Left ventricle myocardium inferior (tissue), 1 donor: ENCODE measurements at regions not wholly inside any gene's neighbourhood (a gene's known extent, or its start where the extent isn't known, plus 50 kb on each side); places are given as distances from the start of the nearest gene placed in this dataset.

Experiments
- DNase-seq: peaks from one replicate; pipeline ENCODE4 v3.0.0-alpha.2; 2020
- H3K27ac ChIP-seq: fragments of 200-600 bp; replicated peaks from 2 replicates; pipeline ENCODE4 v1.8.0; 2021
- H3K27me3 ChIP-seq: fragments of 200-600 bp; 2 replicates; pipeline ENCODE4 v1.8.0; 2021; ENCODE audit warnings: low read depth
- H3K36me3 ChIP-seq: fragments of 200-600 bp; 2 replicates; pipeline ENCODE4 v1.8.0; 2021
- H3K4me1 ChIP-seq: fragments of 200-600 bp; 2 replicates; pipeline ENCODE4 v1.8.0; 2021
- H3K4me3 ChIP-seq: fragments of 200-600 bp; 2 replicates; pipeline ENCODE4 v1.8.0; 2021; ENCODE audit warnings: mild to moderate bottlenecking, moderate library complexity
- H3K9me3 ChIP-seq: fragments of 200-600 bp; replicated peaks from 2 replicates; pipeline ENCODE4 v1.8.0; 2021
- intact Hi-C: fragments of 100-400 bp; cut with micrococcal nuclease; formaldehyde crosslinking; loops from one replicate; pipeline ENCODE4 v1.11.0; 2022
- TF ChIP-seq, protein P1 (sequence below): fragments of 200-600 bp; IDR thresholded peaks from 2 replicates; pipeline ENCODE4 v1.8.0; 2021; ENCODE audit warnings: antibody characterized with exemption, mild to moderate bottlenecking, borderline replicate concordance
- donor health status: DM: no; HTN: yes; CAD: no; lungs with severe emphysema.

DNA sequence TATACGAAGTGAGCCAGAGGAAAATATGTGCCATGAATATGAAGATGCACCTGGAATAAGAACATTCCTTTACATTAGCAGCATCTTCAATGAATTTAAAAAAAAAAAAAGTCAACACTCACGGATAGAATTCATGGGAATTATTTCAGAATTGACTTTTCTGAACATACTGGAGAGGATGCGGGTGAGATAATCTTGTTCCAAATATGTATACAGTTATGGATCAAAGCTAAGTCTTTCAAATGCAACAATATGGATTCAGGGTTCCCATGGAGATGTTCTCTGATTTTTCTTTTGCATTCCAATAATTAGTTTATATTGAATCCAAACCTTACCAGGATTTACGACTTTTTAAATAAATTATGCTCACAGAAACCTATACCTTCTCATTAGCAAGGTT is 1660.7 kb downstream of the SLITRK1 start:
- Histone ChIP-seq H3K27ac (no peak overlapping the region), H3K9me3 (no peaks in the 10 kb centered on the region), H3K36me3 (no peaks in the 10 kb centered on the region), H3K4me3 (no peak overlapping the region), H3K27me3 (no peaks in the 10 kb centered on the region), H3K4me1 (no peaks in the 10 kb centered on the region)
- TF ChIP-seq, protein P1, sequence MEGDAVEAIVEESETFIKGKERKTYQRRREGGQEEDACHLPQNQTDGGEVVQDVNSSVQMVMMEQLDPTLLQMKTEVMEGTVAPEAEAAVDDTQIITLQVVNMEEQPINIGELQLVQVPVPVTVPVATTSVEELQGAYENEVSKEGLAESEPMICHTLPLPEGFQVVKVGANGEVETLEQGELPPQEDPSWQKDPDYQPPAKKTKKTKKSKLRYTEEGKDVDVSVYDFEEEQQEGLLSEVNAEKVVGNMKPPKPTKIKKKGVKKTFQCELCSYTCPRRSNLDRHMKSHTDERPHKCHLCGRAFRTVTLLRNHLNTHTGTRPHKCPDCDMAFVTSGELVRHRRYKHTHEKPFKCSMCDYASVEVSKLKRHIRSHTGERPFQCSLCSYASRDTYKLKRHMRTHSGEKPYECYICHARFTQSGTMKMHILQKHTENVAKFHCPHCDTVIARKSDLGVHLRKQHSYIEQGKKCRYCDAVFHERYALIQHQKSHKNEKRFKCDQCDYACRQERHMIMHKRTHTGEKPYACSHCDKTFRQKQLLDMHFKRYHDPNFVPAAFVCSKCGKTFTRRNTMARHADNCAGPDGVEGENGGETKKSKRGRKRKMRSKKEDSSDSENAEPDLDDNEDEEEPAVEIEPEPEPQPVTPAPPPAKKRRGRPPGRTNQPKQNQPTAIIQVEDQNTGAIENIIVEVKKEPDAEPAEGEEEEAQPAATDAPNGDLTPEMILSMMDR: no peak
- no peak for DNase-seq
- intact Hi-C loops: no loop called here

DNA sequence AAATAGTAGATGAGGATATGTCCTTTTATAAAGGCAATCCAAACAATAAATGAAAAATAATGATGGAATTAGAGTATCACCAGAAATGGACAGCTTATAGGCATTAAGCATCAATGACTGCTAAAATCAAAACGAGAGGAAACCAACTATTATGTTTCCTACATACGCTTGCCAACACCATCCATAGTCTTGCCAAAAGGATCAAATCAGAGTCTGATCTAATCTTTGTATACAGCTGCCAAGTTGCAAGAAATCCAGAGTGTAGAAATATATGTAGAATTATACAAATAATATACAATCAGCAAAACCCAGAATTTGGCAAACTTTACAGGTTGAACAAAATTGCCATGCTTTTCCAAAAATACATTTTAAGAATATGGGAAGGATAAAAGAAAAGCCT is 1661.6 kb downstream of the SLITRK1 start:
- DNase-seq: no peak
- Histone ChIP-seq H3K9me3 (peaks cover 5% of the 10 kb centered on the region), H3K4me1 (no peaks in the 10 kb centered on the region), H3K27me3 (no peaks in the 10 kb centered on the region), H3K36me3 (no peaks in the 10 kb centered on the region), H3K4me3 (no peak overlapping the region), H3K27ac (no peak overlapping the region)
- intact Hi-C loops: no loop called here
- TF ChIP-seq, protein P1: no peak

DNA sequence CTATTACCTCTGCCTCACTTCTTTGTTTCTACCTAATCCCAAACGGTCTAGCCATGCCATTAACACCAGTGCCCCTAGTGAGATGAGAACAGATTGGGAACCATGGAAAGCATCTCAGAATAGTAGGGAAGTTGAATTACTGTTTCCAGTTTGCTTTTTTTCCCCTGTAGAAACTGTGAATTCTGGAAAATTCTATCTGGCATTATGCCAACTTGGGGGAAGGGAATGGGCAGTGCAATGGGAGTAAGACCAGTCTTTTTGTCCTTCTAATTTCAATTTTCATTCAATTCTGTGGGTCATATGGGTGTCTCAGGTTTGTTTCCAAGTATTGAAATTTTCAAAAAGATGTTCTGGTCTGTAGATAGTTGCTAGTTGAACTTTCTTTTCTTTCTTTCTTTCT is 1666.1 kb downstream of the SLITRK1 start:
- no peak for DNase-seq
- H3K27me3 ChIP-seq: no peaks in the 10 kb centered on the region
- H3K36me3 ChIP-seq: no peaks in the 10 kb centered on the region
- H3K9me3 ChIP-seq: peaks cover 45% of the 10 kb centered on the region
- H3K4me1 ChIP-seq: no peaks in the 10 kb centered on the region
- no peak overlapping the region for H3K27ac ChIP-seq
- TF ChIP-seq, protein P1: no peak
- intact Hi-C loops: no loop called here
- H3K4me3 ChIP-seq: no peak overlapping the region

DNA sequence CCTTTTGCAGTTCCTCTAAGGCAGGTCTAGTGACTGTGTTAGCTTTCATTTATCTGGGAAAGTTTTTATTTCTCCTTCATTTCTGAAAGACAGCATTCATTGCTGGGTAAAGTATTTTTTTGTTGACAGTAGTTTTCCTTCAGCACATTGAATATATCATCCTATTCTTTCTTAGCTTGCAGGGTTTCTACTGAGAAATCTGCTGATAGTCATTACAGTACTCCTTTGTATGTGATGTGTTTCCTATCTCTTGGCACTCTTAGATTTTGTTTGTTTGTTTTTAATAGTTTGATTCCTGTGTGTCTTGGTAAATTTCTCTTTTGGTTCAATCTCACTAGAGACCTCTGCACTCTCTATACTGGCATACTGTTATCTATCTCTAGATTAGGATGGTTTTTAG is 1667.9 kb downstream of the SLITRK1 start:
- Histone ChIP-seq H3K4me3 (no peak overlapping the region), H3K4me1 (no peaks in the 10 kb centered on the region), H3K27me3 (no peaks in the 10 kb centered on the region)

DNA sequence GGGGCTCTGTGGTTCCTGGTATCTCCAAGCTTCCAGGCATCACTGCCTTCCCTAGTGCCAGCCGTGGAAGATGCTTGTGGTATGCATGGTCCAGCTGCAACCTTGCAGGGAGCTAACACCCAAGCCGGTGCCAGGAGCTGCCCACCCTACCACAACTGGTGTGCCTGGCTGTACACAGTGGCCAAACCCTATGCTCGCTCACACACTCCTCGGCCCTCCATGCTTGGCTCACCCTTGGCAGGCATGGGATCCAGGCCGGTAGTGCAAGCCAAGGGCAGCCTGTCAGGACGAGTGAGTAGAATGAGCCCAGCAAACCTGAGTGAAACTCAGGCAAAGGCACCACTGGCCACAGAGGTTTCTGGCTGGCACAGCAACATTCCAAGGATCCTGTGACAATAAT is 1676.0 kb downstream of the SLITRK1 start:
- H3K9me3 ChIP-seq: peaks cover 11% of the 10 kb centered on the region
- intact Hi-C loops: no loop called here
- DNase-seq: no peak
- no peaks in the 10 kb centered on the region for H3K27me3 ChIP-seq
- H3K27ac ChIP-seq: no peak overlapping the region
- H3K4me1 ChIP-seq: no peaks in the 10 kb centered on the region
- no peak overlapping the region for H3K4me3 ChIP-seq
- H3K36me3 ChIP-seq: no peaks in the 10 kb centered on the region
- TF ChIP-seq, protein P1: no peak

More for the DNA sequence above, 1667.9 kb downstream of the SLITRK1 start:
- intact Hi-C loops: no loop called here
- no peak overlapping the region for H3K27ac ChIP-seq
- DNase-seq: no peak
- H3K36me3 ChIP-seq: no peaks in the 10 kb centered on the region
- peaks cover 47% of the 10 kb centered on the region for H3K9me3 ChIP-seq
- TF ChIP-seq, protein P1: no peak

DNA sequence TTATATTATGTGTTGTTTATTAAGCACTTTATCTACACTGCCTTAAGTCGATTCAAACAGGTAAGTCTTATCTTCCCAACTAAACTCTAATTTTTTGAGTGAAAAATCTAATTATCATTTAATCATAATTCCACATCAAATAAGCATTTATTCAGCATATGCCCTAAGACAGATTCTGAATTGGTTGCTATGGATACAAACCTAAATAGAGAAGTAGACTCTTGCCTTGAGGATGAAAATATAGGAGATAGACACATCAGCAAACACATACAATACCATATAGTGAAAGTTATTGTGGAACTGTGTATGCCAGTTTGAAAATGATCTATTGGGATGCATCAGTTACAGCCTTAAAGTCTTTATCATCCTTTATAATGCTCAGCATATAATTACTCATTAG is 1679.9 kb downstream of the SLITRK1 start:
- no peaks in the 10 kb centered on the region for H3K36me3 ChIP-seq
- intact Hi-C loops: no loop called here
- TF ChIP-seq, protein P1: no peak
- no peaks in the 10 kb centered on the region for H3K27me3 ChIP-seq
- H3K27ac ChIP-seq: no peak overlapping the region
- peaks cover 8% of the 10 kb centered on the region for H3K9me3 ChIP-seq
- H3K4me3 ChIP-seq: no peak overlapping the region
- DNase-seq: no peak
- no peaks in the 10 kb centered on the region for H3K4me1 ChIP-seq
